ENCODE measurements at regions not wholly inside any gene's neighbourhood (a gene's known extent, or its start where the extent isn't known, plus 50 kb on each side); places are given as distances from the start of the nearest gene placed in this dataset.

DNA sequence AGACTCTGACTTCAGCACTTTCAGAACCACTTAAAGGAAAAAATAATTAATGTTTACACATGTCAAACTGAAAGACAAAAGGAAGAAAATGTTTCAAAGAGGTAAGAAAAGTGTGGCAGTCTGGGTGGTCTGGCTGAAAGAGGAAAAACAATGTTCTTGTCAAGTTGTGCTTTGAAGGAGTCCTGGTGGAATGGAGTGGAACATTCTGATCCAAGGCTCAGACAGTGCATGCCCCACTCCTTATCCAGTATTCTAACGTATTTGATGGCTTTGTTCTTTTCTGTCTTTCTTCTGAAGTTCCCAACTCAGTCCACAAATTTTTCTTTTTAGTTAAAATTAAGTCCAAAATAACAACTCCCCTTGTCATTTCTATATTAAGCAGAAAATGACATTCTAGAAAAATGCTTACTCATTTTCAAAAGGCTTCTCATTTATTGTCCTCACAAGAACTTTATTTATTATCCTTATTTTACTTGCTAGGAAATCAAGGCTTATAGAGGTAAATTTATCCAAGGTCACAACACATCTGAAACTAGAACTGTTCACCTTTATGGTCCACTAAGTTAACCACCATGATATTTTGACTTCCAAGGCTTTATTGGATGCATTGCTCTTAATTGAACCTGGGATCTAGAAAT lies 121.7 kb upstream of the NAP1L1 start:
- Histone ChIP-seq H3K9me3 (ENCODE audit: low read length) (no peaks in the 10 kb centered on the region), H3K36me3 (replicated peaks in 1 of 2; ENCODE audit: control insufficient read depth in 1 of 2, insufficient read depth in 2 of 2, low read length in 2 of 2) (no peaks in the 10 kb centered on the region), H3K27ac (ENCODE audit: extremely low read length, insufficient read depth, low read length) (no peak overlapping the region), H4K20me1 (ENCODE audit: insufficient read depth, low read length) (no peaks in the 10 kb centered on the region), H2AFZ (ENCODE audit: low read length) (no peak overlapping the region), H3K27me3 (ENCODE audit: control insufficient read depth in 1 of 2, insufficient read depth in 2 of 2, low read length in 2 of 2) (peaks cover 0 to 3% of the 10 kb centered on the region in 2 experiments; a peak in 2 of 5 replicates), H3K79me2 (ENCODE audit: insufficient read depth, low read length) (no peaks in the 10 kb centered on the region), H3K4me1 (ENCODE audit: insufficient read depth, low read length) (no peaks in the 10 kb centered on the region), H3K4me3 (replicated peaks in 1 of 3; ENCODE audit: insufficient read depth in 1 of 3, low read depth in 2 of 3, low read length in 3 of 3) (no peak overlapping the region), H3K9ac (ENCODE audit: insufficient read depth, low read depth, low read length) (no peak overlapping the region), H3K4me2 (ENCODE audit: low read depth, low read length) (no peak overlapping the region)
- no peak for ATAC-seq
- no peak for DNase-seq (ENCODE audit: low spot score)
- TF ChIP-seq, protein P1, sequence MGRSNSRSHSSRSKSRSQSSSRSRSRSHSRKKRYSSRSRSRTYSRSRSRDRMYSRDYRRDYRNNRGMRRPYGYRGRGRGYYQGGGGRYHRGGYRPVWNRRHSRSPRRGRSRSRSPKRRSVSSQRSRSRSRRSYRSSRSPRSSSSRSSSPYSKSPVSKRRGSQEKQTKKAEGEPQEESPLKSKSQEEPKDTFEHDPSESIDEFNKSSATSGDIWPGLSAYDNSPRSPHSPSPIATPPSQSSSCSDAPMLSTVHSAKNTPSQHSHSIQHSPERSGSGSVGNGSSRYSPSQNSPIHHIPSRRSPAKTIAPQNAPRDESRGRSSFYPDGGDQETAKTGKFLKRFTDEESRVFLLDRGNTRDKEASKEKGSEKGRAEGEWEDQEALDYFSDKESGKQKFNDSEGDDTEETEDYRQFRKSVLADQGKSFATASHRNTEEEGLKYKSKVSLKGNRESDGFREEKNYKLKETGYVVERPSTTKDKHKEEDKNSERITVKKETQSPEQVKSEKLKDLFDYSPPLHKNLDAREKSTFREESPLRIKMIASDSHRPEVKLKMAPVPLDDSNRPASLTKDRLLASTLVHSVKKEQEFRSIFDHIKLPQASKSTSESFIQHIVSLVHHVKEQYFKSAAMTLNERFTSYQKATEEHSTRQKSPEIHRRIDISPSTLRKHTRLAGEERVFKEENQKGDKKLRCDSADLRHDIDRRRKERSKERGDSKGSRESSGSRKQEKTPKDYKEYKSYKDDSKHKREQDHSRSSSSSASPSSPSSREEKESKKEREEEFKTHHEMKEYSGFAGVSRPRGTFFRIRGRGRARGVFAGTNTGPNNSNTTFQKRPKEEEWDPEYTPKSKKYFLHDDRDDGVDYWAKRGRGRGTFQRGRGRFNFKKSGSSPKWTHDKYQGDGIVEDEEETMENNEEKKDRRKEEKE (IDR thresholded peaks at IDR 0.05): no peak
- TF ChIP-seq, protein P2, sequence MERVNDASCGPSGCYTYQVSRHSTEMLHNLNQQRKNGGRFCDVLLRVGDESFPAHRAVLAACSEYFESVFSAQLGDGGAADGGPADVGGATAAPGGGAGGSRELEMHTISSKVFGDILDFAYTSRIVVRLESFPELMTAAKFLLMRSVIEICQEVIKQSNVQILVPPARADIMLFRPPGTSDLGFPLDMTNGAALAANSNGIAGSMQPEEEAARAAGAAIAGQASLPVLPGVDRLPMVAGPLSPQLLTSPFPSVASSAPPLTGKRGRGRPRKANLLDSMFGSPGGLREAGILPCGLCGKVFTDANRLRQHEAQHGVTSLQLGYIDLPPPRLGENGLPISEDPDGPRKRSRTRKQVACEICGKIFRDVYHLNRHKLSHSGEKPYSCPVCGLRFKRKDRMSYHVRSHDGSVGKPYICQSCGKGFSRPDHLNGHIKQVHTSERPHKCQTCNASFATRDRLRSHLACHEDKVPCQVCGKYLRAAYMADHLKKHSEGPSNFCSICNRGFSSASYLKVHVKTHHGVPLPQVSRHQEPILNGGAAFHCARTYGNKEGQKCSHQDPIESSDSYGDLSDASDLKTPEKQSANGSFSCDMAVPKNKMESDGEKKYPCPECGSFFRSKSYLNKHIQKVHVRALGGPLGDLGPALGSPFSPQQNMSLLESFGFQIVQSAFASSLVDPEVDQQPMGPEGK (CRISPR knock-in tag; IDR thresholded peaks at IDR 0.05): no peak
- TF ChIP-seq KLF12 (CRISPR knock-in tag; IDR thresholded peaks at IDR 0.05; ENCODE audit: borderline replicate concordance) (no peak), ZNF713 (CRISPR knock-in tag; IDR thresholded peaks at IDR 0.05) (no peak), MBD4 (IDR thresholded peaks at IDR 0.05; ENCODE audit: borderline replicate concordance, low read length) (no peak), HDAC1 (CRISPR knock-in tag; IDR thresholded peaks at IDR 0.05) (no peak), CEBPB (IDR thresholded peaks at IDR 0.05; ENCODE audit: borderline replicate concordance, low read depth, low read length) (no peak), CEBPG (CRISPR knock-in tag; IDR thresholded peaks at IDR 0.05) (no peak), ZNF644 (CRISPR knock-in tag; IDR thresholded peaks at IDR 0.05; ENCODE audit: low read depth) (no peak), NFYC (CRISPR knock-in tag; IDR thresholded peaks at IDR 0.05) (no peak), TOPORS (CRISPR knock-in tag; IDR thresholded peaks at IDR 0.05) (no peak), SMAD1 (CRISPR knock-in tag; IDR thresholded peaks at IDR 0.05; ENCODE audit: borderline replicate concordance, low read depth) (no peak), FOXO4 (CRISPR knock-in tag; conservative IDR thresholded peaks at IDR 0.05) (no peak), THAP9 (CRISPR knock-in tag; IDR thresholded peaks at IDR 0.05; ENCODE audit: borderline replicate concordance) (no peak)
- TF ChIP-seq, protein P3, sequence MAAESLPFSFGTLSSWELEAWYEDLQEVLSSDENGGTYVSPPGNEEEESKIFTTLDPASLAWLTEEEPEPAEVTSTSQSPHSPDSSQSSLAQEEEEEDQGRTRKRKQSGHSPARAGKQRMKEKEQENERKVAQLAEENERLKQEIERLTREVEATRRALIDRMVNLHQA (CRISPR knock-in tag; IDR thresholded peaks at IDR 0.05): no peak
- in situ Hi-C loops (cut with HindIII; ENCODE audit: extremely low pct_ligation_motif_present, low pct_unique_long_range_greater_than_20kb): no loop called here
- intact Hi-C loops (cut with micrococcal nuclease; ENCODE audit: unreplicated experiment): no loop called here
- WGBS (ENCODE audit: low lambda C conversion rate): 5% methylated on average over 1 of the region's 1 CpG
- no TSS peak for BruUV-seq (replicated peaks)
- POLR2A ChIA-PET: no interaction called here
- CTCF ChIA-PET (ENCODE audit: low intra/inter-chr PET ratio, low total read pairs): no interaction called here
- FAIRE-seq: no peak
